ENCODE measurements at regions not wholly inside any gene's neighbourhood (a gene's known extent, or its start where the extent isn't known, plus 50 kb on each side); places are given as distances from the start of the nearest gene placed in this dataset.

DNA sequence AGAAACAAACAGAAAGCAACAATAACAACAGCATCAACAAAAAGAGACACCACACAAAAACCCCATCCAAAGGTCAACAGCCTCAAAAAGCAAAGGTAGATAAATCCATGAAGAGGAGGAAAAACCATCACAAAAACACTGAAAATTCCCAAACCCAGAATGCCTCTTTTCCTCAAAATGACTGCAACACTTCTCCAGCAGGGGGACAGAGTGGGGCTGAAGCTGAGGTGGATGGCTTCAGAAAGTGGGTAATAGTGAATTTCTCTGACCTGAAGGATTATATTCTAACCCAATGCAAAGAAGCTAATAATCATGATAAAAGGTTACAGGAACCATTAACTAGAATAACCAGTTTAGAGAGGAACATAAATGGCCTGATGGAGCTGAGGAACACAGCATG, 888.2 kb downstream of the RAB28 start:
- TF ChIP-seq POLR2AphosphoS5 (IDR thresholded peaks at IDR 0.05; ENCODE audit: borderline replicate concordance, low read depth, low read length) = no peak
- no peak for TF ChIP-seq EZH2 (IDR thresholded peaks at IDR 0.05)
- no peak for TF ChIP-seq FOXP2 (optimal IDR thresholded peaks at IDR 0.05; ENCODE audit: control extremely low read depth, extremely low read length, insufficient read depth)

DNA sequence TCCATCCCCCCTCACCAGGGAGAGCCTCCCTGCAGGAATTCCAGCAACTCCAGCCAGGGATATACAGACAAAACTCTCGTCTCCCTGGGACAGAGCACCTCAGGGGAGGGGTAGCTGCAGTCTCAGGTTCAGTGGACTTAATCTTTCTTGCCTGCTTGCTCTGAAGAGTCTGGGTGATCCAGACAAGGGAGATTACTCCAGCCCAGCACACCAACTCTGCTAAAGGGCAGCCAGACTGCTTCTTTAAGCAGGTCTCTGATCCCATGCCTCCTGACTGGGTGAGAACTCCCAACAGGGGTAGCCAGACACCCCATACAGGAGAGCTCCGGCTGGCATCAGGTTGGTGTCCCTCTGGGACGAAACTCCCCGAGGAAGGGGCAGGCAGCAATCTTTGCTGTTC, 888.7 kb downstream of the RAB28 start:
- TF ChIP-seq FOXP2 (optimal IDR thresholded peaks at IDR 0.05; ENCODE audit: control extremely low read depth, extremely low read length, insufficient read depth) (no peak), POLR2AphosphoS5 (IDR thresholded peaks at IDR 0.05; ENCODE audit: borderline replicate concordance, low read depth, low read length) (no peak), EZH2 (IDR thresholded peaks at IDR 0.05) (no peak)
- H3K9me3 ChIP-seq (ENCODE audit: low read depth, low read length) = no peaks in the 10 kb centered on the region
- DNase-seq (ENCODE audit: low read depth, low spot score) = no peak
- H3K9ac ChIP-seq (ENCODE audit: insufficient read length) = no peak overlapping the region
- no peaks in the 10 kb centered on the region for H3K36me3 ChIP-seq (ENCODE audit: insufficient read depth, low read length)
- no peak overlapping the region for H3K4me3 ChIP-seq
- H3K27ac ChIP-seq = no peak overlapping the region

More for the DNA sequence above, 888.2 kb downstream of the RAB28 start:
- H3K4me3 ChIP-seq = no peak overlapping the region
- no peaks in the 10 kb centered on the region for H3K36me3 ChIP-seq (ENCODE audit: insufficient read depth, low read length)
- no peaks in the 10 kb centered on the region for H3K9me3 ChIP-seq (ENCODE audit: low read depth, low read length)
- H3K9ac ChIP-seq (ENCODE audit: insufficient read length) = no peak overlapping the region
- no peak for DNase-seq (ENCODE audit: low read depth, low spot score)
- H3K27ac ChIP-seq = no peak overlapping the region

DNA sequence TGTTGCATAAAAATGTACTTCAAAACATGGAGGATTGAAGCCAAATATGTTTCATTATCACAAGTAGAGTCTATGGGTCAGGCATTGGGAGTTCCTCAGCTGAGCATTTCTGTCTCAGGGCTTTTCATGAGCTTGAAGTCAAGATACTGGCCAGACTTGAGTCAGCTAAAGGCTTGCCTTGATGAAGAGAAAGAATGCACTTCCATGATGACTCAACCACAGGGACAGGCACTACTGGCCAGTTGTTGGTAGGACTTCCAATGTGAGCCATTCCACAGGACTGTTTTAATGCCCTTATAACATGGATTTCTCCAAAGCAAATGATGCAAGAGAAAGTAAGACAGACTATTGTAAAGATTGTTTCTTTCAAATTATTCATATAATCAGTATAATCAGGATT, 895.6 kb downstream of the RAB28 start:
- H3K9ac ChIP-seq (ENCODE audit: insufficient read length) = no peak overlapping the region
- H3K9me3 ChIP-seq (ENCODE audit: low read depth, low read length) = no peaks in the 10 kb centered on the region
- TF ChIP-seq FOXP2 (optimal IDR thresholded peaks at IDR 0.05; ENCODE audit: control extremely low read depth, extremely low read length, insufficient read depth) = no peak
- TF ChIP-seq EZH2 (IDR thresholded peaks at IDR 0.05) = no peak
- TF ChIP-seq POLR2AphosphoS5 (IDR thresholded peaks at IDR 0.05; ENCODE audit: borderline replicate concordance, low read depth, low read length) = no peak

DNA sequence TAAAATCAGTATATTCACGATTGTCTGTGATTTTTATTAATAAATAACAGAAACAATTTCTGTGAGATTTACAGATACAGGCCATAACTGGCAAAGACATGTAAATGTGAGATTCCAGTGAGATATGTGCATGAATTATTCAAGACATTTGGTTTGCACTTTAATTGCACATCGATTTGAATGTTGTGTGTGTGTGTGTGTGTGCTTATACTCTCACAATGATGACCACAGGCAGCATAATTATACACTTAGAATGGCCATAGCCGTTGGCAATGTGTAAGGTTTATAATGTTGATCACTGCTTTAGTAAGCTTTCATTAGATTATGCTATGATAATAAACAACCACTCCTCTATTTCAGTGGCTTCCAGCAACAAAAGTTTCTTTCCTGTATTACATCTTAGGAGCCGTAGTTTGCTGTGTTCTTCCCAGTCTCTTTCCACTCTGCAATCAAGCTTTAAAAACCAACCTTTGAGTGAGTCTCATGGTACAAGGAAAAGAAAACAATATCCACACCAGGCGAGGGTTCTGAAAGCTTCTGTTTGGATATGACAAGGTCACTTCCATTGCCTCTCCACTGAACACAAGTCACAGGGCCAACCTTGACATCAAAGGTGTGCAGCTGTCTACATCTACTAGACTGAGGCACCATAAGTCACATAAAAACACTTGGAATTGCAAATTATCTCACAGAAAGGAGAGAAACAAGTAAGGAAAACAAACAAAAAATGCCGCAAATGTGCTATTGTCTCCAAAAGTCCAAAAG, 897.7 kb downstream of the RAB28 start:
- no peak overlapping the region for H3K4me3 ChIP-seq
- TF ChIP-seq POLR2AphosphoS5 (IDR thresholded peaks at IDR 0.05; ENCODE audit: borderline replicate concordance, low read depth, low read length) = no peak
- no peak for TF ChIP-seq FOXP2 (optimal IDR thresholded peaks at IDR 0.05; ENCODE audit: control extremely low read depth, extremely low read length, insufficient read depth)
- TF ChIP-seq EZH2 (IDR thresholded peaks at IDR 0.05) = no peak

More for the DNA sequence above, 895.6 kb downstream of the RAB28 start:
- Histone ChIP-seq H3K27ac (no peak overlapping the region), H3K36me3 (ENCODE audit: insufficient read depth, low read length) (no peaks in the 10 kb centered on the region), H3K4me3 (no peak overlapping the region)
- no peak for DNase-seq (ENCODE audit: low read depth, low spot score)

GRCh38 chr4:12584116-12584875, 899.8 kb downstream of the RAB28 start:
- no peaks in the 10 kb centered on the region for H3K36me3 ChIP-seq (ENCODE audit: insufficient read depth, low read length)
- no peak overlapping the region for H3K9ac ChIP-seq (ENCODE audit: insufficient read length)
- DNase-seq (ENCODE audit: low read depth, low spot score) = no peak
- no peak overlapping the region for H3K4me3 ChIP-seq
- no peaks in the 10 kb centered on the region for H3K9me3 ChIP-seq (ENCODE audit: low read depth, low read length)
- H3K27ac ChIP-seq = no peak overlapping the region
- TF ChIP-seq FOXP2 (optimal IDR thresholded peaks at IDR 0.05; ENCODE audit: control extremely low read depth, extremely low read length, insufficient read depth) = no peak

More for the DNA sequence above, 897.7 kb downstream of the RAB28 start:
- no peak overlapping the region for H3K9ac ChIP-seq (ENCODE audit: insufficient read length)
- no peaks in the 10 kb centered on the region for H3K36me3 ChIP-seq (ENCODE audit: insufficient read depth, low read length)
- no peaks in the 10 kb centered on the region for H3K9me3 ChIP-seq (ENCODE audit: low read depth, low read length)
- no peak overlapping the region for H3K27ac ChIP-seq
- no peak for DNase-seq (ENCODE audit: low read depth, low spot score)

GRCh38 chr4:12583275-12583674, 900.9 kb downstream of the RAB28 start:
- DNase-seq (ENCODE audit: low read depth, low spot score) = no peak
- no peaks in the 10 kb centered on the region for H3K9me3 ChIP-seq (ENCODE audit: low read depth, low read length)
- no peak overlapping the region for H3K27ac ChIP-seq
- no peak overlapping the region for H3K9ac ChIP-seq (ENCODE audit: insufficient read length)
- no peak overlapping the region for H3K4me3 ChIP-seq
- H3K36me3 ChIP-seq (ENCODE audit: insufficient read depth, low read length) = no peaks in the 10 kb centered on the region
- TF ChIP-seq POLR2AphosphoS5 (IDR thresholded peaks at IDR 0.05; ENCODE audit: borderline replicate concordance, low read depth, low read length) (no peak), EZH2 (IDR thresholded peaks at IDR 0.05) (no peak), FOXP2 (optimal IDR thresholded peaks at IDR 0.05; ENCODE audit: control extremely low read depth, extremely low read length, insufficient read depth) (no peak)

DNA sequence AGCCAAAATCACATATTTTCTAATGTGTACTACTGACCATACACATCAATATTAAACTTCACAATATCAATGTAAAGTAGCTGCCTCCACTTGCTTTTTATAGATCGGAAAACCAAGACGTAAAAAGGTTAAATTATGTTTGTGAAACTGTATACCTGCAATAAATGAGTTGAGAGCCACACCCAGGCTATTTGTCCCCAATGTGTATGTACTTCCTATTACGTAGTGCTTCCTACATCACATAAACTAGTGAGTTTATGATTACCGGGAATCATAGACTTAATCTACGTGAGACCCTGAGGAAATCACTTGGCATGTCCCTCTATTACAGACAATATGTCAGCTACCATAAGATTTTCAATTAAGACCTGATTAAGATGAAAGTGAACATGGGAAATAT, 903.4 kb downstream of the RAB28 start:
- no peak overlapping the region for H3K9ac ChIP-seq (ENCODE audit: insufficient read length)
- no peaks in the 10 kb centered on the region for H3K9me3 ChIP-seq (ENCODE audit: low read depth, low read length)
- no peaks in the 10 kb centered on the region for H3K36me3 ChIP-seq (ENCODE audit: insufficient read depth, low read length)
- no peak for DNase-seq (ENCODE audit: low read depth, low spot score)
- no peak overlapping the region for H3K4me3 ChIP-seq
- no peak overlapping the region for H3K27ac ChIP-seq
- no peak for TF ChIP-seq POLR2AphosphoS5 (IDR thresholded peaks at IDR 0.05; ENCODE audit: borderline replicate concordance, low read depth, low read length)

GRCh38 chr4:12579172-12579571, 905.0 kb downstream of the RAB28 start:
- H3K9ac ChIP-seq (ENCODE audit: insufficient read length) = no peak overlapping the region
- TF ChIP-seq POLR2AphosphoS5 (IDR thresholded peaks at IDR 0.05; ENCODE audit: borderline replicate concordance, low read depth, low read length) (no peak), FOXP2 (optimal IDR thresholded peaks at IDR 0.05; ENCODE audit: control extremely low read depth, extremely low read length, insufficient read depth) (no peak), EZH2 (IDR thresholded peaks at IDR 0.05) (no peak)
- H3K36me3 ChIP-seq (ENCODE audit: insufficient read depth, low read length) = no peaks in the 10 kb centered on the region
- no peak overlapping the region for H3K4me3 ChIP-seq
- no peak for DNase-seq (ENCODE audit: low read depth, low spot score)
- no peaks in the 10 kb centered on the region for H3K9me3 ChIP-seq (ENCODE audit: low read depth, low read length)
- no peak overlapping the region for H3K27ac ChIP-seq
